HAP-1 (cell line): ENCODE measurements at regions not wholly inside any gene's neighbourhood (a gene's known extent, or its start where the extent isn't known, plus 50 kb on each side); places are given as distances from the start of the nearest gene placed in this dataset.
"Not testable (repeated sequence)": the region's sequence is repeated elsewhere in the genome, so short reads cannot be mapped to it uniquely, and the experiment has no call there.

Experiments
- DNase-seq, 2 experiments: peaks; one replicate each; pipeline ENCODE4 v3.0.0-alpha.2; 2016 to 2020; ENCODE audit warnings: low spot score in 2 of 2
- H3K27me3 ChIP-seq: fragments of 250-450 bp; sonication (Bioruptor Pico); 2 replicates; pipeline ENCODE4 v1.5.1; 2020; ENCODE audit warnings: low read depth, mild to moderate bottlenecking, moderate library complexity
- H3K36me3 ChIP-seq: fragments of 250-450 bp; sonication (Bioruptor Pico); replicated peaks from 2 replicates; pipeline ENCODE4 v1.5.1; 2020; ENCODE audit warnings: mild to moderate bottlenecking
- H3K4me1 ChIP-seq: fragments of 250-450 bp; sonication (Bioruptor Pico); 2 replicates; pipeline ENCODE4 v1.5.1; 2020; ENCODE audit warnings: mild to moderate bottlenecking
- H3K4me3 ChIP-seq: fragments of 250-450 bp; sonication (Bioruptor Pico); 2 replicates; pipeline ENCODE4 v1.5.1; 2020; ENCODE audit warnings: mild to moderate bottlenecking, moderate library complexity
- H3K9me3 ChIP-seq: fragments of 250-450 bp; sonication (Bioruptor Pico); 2 replicates; pipeline ENCODE4 v1.5.1; 2020; ENCODE audit warnings: mild to moderate bottlenecking, moderate library complexity
- in situ Hi-C: fragments of 300-500 bp; cut with MboI; formaldehyde crosslinking; loops from 3 replicates; pipeline ENCODE4 v1.14.3; 2020; ENCODE audit warnings: low sequenced_read_pairs, inconsistent platforms, mixed read lengths

DNA sequence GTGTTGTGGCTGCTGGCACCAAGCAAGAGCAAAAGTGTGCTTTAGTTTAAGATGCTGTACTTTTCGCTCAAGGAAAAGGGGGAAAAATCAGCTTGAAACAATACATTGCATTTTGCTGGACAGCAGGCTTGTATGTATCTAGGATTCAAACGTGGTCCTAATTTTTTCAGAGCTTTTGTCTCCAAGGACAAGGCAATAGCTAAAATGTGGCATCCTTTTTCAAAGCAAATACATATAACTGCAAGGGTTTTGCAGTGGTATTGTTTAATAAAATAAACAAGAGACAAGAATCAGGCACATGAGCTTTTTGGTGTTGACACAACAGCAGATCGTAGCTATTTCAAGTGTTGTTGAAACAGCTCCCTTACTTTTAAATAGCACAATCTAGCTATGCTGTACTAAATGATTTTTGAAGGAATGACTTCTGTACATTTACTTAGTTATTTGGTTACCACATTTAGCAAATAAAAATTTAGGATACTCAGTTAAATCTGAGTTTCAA is 137.0 kb upstream of the HEY2 start:
- no peak for DNase-seq

GRCh38 chr6:125618629-125619028 is 130.8 kb upstream of the HEY2 start:
- H3K27me3 ChIP-seq, result no peaks in the 10 kb centered on the region
- no peak for DNase-seq
- H3K4me3 ChIP-seq, result no peak overlapping the region
- H3K36me3 ChIP-seq, result no peaks in the 10 kb centered on the region
- in situ Hi-C loops, result no loop called here
- H3K9me3 ChIP-seq, result no peaks in the 10 kb centered on the region
- no peaks in the 10 kb centered on the region for H3K4me1 ChIP-seq

More for the DNA sequence above, 137.0 kb upstream of the HEY2 start:
- in situ Hi-C loops, result no loop called here
- no peaks in the 10 kb centered on the region for H3K4me1 ChIP-seq
- H3K9me3 ChIP-seq, result no peaks in the 10 kb centered on the region
- H3K4me3 ChIP-seq, result no peak overlapping the region
- no peaks in the 10 kb centered on the region for H3K27me3 ChIP-seq
- no peaks in the 10 kb centered on the region for H3K36me3 ChIP-seq

DNA sequence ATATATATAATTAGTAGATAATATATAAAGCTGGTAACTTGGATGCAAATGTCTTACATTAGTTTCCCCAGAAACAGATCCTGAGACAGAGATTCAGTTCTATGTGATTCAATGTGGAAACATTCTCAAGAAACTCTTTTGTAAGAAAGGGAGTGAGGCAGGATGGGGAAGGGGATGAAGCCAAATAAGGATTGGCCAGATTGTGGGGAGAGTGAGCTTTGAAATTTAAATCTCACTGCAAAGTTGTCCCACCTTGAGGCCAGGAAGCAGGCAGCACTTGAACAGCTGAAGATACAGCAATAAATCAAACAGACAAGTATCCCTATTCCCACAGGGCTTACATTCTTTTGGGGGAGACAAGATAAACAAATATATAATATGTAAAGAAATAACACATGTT is 126.3 kb upstream of the HEY2 start:
- H3K27me3 ChIP-seq, result peaks cover 8% of the 10 kb centered on the region
- H3K36me3 ChIP-seq, result no peaks in the 10 kb centered on the region
- no peak overlapping the region for H3K4me3 ChIP-seq
- no peaks in the 10 kb centered on the region for H3K4me1 ChIP-seq
- DNase-seq, result no peak
- in situ Hi-C loops, result no loop called here
- no peaks in the 10 kb centered on the region for H3K9me3 ChIP-seq

- peaks cover 17% of the 10 kb centered on the region for H3K27me3 ChIP-seq
- no peak overlapping the region for H3K4me3 ChIP-seq
- H3K4me1 ChIP-seq, result no peaks in the 10 kb centered on the region
- no peak for DNase-seq
- in situ Hi-C loops, result no loop called here
- H3K36me3 ChIP-seq, result no peaks in the 10 kb centered on the region
- no peaks in the 10 kb centered on the region for H3K9me3 ChIP-seq
These were observed 118.3 kb upstream of the HEY2 start for GRCh38 chr6:125631165-125631564.

GRCh38 chr6:125636011-125636410 is 113.4 kb upstream of the HEY2 start:
- H3K4me3 ChIP-seq, H3K9me3 ChIP-seq, H3K36me3 ChIP-seq, DNase-seq, in situ Hi-C loops, H3K4me1 ChIP-seq, H3K27me3 ChIP-seq: not testable (repeated sequence)

- no peaks in the 10 kb centered on the region for H3K9me3 ChIP-seq
- H3K4me3 ChIP-seq, result no peak overlapping the region
- peaks cover 4% of the 10 kb centered on the region; the same call in 1 of the 2 replicates for H3K27me3 ChIP-seq
- DNase-seq, result no peak
- H3K36me3 ChIP-seq, result no peaks in the 10 kb centered on the region
- in situ Hi-C loops, result no loop called here
- H3K4me1 ChIP-seq, result no peaks in the 10 kb centered on the region
These were observed 112.8 kb upstream of the HEY2 start for GRCh38 chr6:125636671-125637070.

DNA sequence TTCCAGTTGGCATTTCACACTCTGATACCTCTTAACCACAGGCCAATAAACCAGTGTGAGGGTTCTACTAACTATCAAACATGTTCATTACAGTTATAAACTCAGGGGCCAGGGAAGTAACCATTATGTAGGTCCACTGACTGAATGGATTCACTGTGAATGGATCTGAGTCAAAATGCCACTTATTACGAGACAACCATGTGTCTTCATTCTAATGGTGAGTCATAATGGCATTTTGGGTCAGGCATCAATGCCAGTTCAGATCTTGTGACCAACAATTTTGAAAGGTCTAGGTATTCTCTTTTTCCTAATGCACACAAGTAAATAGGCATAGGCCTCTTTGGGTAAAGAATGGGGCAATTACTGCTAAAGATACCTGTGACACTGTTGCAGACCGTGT is 112.2 kb upstream of the HEY2 start:
- in situ Hi-C loops, result no loop called here
- Histone ChIP-seq H3K9me3 (no peaks in the 10 kb centered on the region), H3K4me1 (no peaks in the 10 kb centered on the region), H3K27me3 (peaks cover 4% of the 10 kb centered on the region; the same call in 1 of the 2 replicates), H3K4me3 (no peak overlapping the region), H3K36me3 (no peaks in the 10 kb centered on the region)
- no peak for DNase-seq

DNA sequence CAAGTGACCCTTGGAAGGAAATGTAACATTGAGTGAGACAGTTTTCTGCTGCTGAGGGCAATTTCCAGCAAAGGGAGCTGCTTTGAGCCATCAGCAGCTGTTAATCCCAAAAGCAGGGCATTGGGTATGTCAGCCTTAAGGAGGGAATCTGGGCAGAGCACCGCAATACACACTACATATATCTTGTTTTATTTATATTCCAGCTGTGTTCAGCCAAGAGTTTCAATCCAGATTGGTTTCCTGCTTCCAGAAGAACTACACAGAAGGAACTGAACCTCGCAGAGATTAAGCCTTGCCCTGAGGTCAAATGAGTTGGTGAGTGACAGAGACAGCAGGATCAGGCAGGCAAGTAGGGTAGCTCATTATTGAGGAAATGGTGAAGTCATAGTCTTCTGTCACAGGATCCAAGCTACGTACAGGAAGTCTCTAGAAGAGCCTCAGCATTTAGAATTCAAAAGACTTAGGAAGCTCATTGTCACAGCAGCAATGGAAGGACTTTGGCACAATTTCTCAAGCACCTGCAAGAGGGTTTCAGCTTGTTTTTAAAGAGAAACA is 109.9 kb upstream of the HEY2 start:
- in situ Hi-C loops, result no loop called here
- Histone ChIP-seq H3K27me3 (no peaks in the 10 kb centered on the region), H3K4me3 (no peak overlapping the region), H3K36me3 (no peaks in the 10 kb centered on the region), H3K4me1 (no peaks in the 10 kb centered on the region), H3K9me3 (no peaks in the 10 kb centered on the region)
- DNase-seq, result no peak

GRCh38 chr6:125640441-125641150 is 108.8 kb upstream of the HEY2 start:
- no peak for DNase-seq
- Histone ChIP-seq H3K4me3 (no peak overlapping the region), H3K27me3 (no peaks in the 10 kb centered on the region), H3K4me1 (no peaks in the 10 kb centered on the region), H3K36me3 (no peaks in the 10 kb centered on the region), H3K9me3 (no peaks in the 10 kb centered on the region)
- in situ Hi-C loops, result no loop called here

DNA sequence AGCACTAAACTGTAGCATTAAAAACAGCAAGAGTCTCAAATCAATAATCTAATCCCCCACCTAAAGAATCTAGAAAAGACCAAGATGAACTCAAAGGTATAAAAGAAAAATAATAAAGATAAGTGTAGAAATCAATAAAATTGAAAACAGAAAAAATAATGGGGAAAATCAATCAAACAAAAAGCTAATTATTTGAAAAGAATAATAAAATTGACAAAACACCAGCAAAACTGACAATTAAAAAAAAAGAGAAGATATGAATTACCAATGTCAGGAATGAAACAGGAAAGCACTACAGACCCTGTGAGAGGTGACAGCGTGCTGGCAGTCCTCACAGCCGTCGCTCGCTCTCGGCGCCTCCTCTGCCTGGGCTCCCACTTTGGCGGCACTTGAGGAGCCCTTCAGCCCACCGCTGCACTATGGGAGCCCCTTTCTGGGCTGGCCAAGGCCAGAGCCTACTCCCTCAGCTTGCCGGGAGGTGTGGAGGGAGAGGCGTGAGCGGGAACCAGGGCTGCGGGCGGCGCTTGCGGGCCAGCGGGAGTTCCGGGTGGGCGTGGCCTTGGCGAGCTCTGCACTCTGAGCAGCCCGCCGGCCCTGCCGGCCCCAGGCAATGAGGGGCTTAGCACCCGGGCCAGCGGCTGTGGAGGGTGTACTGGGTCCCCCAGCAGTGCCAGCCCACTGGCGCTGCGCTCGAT is 105.3 kb upstream of the HEY2 start:
- H3K36me3 ChIP-seq, H3K4me1 ChIP-seq, DNase-seq, in situ Hi-C loops, H3K9me3 ChIP-seq, H3K4me3 ChIP-seq: not testable (repeated sequence)
- peaks cover 10% of the 10 kb centered on the region for H3K27me3 ChIP-seq

DNA sequence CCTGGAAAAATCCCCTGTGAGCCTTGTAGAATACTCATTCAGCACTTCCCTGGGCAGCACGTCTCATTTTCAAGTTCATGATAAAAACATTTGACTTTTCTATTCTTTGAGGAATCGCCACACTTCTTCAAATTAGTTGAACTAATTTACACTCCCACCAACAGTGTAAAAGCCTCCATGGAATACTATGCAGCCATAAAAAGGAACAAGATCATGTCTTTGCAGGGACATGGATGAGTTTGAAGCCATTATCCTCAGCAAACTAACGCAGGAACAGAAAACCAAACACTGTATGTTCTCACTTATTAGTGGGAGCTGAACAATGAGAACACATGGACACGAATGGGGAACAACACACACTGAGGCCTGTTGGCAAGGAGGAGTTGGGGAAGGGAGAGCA is 102.0 kb upstream of the HEY2 start:
- in situ Hi-C loops, result no loop called here
- no peaks in the 10 kb centered on the region for H3K4me1 ChIP-seq
- no peaks in the 10 kb centered on the region for H3K9me3 ChIP-seq
- H3K4me3 ChIP-seq, result no peak overlapping the region
- peaks cover 10% of the 10 kb centered on the region for H3K27me3 ChIP-seq
- no peak for DNase-seq
- H3K36me3 ChIP-seq, result no peaks in the 10 kb centered on the region

- H3K4me1 ChIP-seq, H3K9me3 ChIP-seq, in situ Hi-C loops, H3K4me3 ChIP-seq, H3K27me3 ChIP-seq, H3K36me3 ChIP-seq, DNase-seq: not testable (repeated sequence)
These were observed 95.7 kb upstream of the HEY2 start for GRCh38 chr6:125653752-125654151.

GRCh38 chr6:125655511-125655910 is 93.9 kb upstream of the HEY2 start:
- in situ Hi-C loops, result no loop called here
- Histone ChIP-seq H3K4me3 (no peak overlapping the region), H3K4me1 (no peaks in the 10 kb centered on the region), H3K27me3 (no peaks in the 10 kb centered on the region), H3K36me3 (no peaks in the 10 kb centered on the region), H3K9me3 (no peaks in the 10 kb centered on the region)
- no peak for DNase-seq

DNA sequence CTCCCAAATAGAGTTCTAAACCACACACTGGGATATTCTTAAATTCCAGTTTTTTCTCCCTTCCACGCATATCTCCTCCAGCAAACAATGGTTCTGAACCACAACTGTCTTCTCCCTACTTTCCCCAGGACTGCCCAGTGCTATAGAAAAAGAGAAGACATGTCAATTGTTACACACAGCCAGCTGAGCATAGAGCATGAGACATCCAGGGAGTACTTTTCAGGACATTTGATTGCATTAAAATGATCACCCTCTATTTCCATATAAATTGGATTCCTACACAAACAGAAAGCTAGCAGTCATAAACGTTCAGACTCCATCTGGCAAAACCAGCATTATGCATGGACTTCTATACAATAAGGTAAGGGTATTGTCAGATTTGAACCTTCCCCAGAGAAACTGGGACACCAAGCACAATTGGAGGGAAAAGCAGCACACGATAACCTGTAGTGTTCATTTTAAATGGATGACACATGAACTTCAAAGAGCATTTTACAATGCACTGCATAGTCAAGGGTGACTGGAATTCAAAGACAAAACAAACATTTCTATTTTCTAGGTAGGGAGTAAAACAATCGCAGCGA is 93.1 kb upstream of the HEY2 start:
- no peaks in the 10 kb centered on the region for H3K4me1 ChIP-seq
- H3K27me3 ChIP-seq, result no peaks in the 10 kb centered on the region
- DNase-seq, result no peak

More for the DNA sequence above, 93.1 kb upstream of the HEY2 start:
- no peaks in the 10 kb centered on the region for H3K9me3 ChIP-seq
- H3K4me3 ChIP-seq, result no peak overlapping the region
- in situ Hi-C loops, result no loop called here
- no peaks in the 10 kb centered on the region for H3K36me3 ChIP-seq
